Thyroid gland (tissue), 4 donors: ENCODE measurements at regions not wholly inside any gene's neighbourhood (a gene's known extent, or its start where the extent isn't known, plus 50 kb on each side); places are given as distances from the start of the nearest gene placed in this dataset.

Source experiments
- DNase-seq, 2 donors: peaks; one replicate each; pipeline ENCODE4 v3.0.0-alpha.2; 2019
- H3K27ac ChIP-seq, 3 donors: fragments of 200-600 bp; sonication (generic); 1 replicate in 2 of 3; 2 replicates in 1 of 3; pipeline ENCODE4 v1.5.1; 2016 to 2019; ENCODE audit warnings: mild to moderate bottlenecking in 1 of 3, moderate library complexity in 1 of 3
- H3K27me3 ChIP-seq: fragments of 200-600 bp; sonication (generic); one replicate; pipeline ENCODE4 v1.5.1; 2019
- H3K36me3 ChIP-seq, 2 donors: fragments of 200-600 bp; sonication (generic); one replicate each; pipeline ENCODE4 v1.5.1; 2016 to 2019
- H3K4me1 ChIP-seq, 2 donors: fragments of 200-600 bp; sonication (generic); one replicate each; pipeline ENCODE4 v1.5.1; 2017 to 2019
- H3K4me3 ChIP-seq, 3 donors: fragments of 200-600 bp; sonication (generic); replicated peaks in 1 of 3; 1 replicate in 2 of 3; 2 replicates in 1 of 3; pipeline ENCODE4 v1.5.1; 2016; ENCODE audit warnings: mild to moderate bottlenecking in 1 of 3
- H3K9me3 ChIP-seq: fragments of 200-600 bp; sonication (generic); one replicate; pipeline ENCODE4 v1.5.1; 2017
- POLR2A ChIP-seq, 2 donors: fragments of 450-650 bp; IDR thresholded peaks; one replicate each; pipeline ENCODE4 v1.6.1; 2017; ENCODE audit warnings: antibody characterized with exemption in 2 of 2, mild to moderate bottlenecking in 2 of 2, moderate library complexity in 1 of 2
- WGBS, 2 donors: methylation state at CpG; one replicate each; pipeline ENCODE4 v1.1.5; 2017; 5-methylcytosine and 5-hydroxymethylcytosine counted together
- intact Hi-C: fragments of 100-400 bp; cut with DNase I; formaldehyde crosslinking; loops from one replicate; pipeline ENCODE4 v1.15.1; 2023
- TF ChIP-seq, protein P1 (sequence below), 6 experiments: fragments of 200-600 bp in 3 of 6; fragments of 450-650 bp in 3 of 6; sonication (generic) in 3 of 6; IDR thresholded peaks; one replicate each; pipeline ENCODE4 v1.5.1; 2016 to 2019; ENCODE audit warnings: antibody characterized with exemption in 6 of 6, mild to moderate bottlenecking in 2 of 6, inconsistent platforms in 1 of 6, moderate library complexity in 1 of 6

DNA sequence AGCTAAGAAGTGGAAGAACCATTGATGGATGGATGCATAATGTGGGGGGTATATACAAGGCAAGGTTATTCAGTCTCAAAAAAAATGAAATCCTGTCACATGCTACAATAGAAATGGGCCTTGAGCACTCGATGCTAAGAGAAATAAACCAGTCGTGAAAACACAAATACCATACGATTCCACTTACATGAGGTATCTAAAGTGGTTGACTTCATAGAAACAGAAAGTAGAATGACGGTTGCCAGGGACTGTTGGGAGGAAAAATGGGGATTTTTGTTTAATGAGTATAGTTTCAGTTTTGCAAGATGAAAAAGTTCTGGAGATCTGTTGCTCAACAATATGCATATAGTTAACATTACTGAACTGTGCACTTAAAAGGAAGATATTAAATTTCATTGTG lies 223.6 kb upstream of the NLGN4Y start:
- Histone ChIP-seq H3K4me3 (no peak overlapping the region), H3K4me1 (no peaks in the 10 kb centered on the region), H3K27me3 (no peaks in the 10 kb centered on the region), H3K9me3 (no peaks in the 10 kb centered on the region), H3K27ac (no peak overlapping the region), H3K36me3 (no peaks in the 10 kb centered on the region)
- TF ChIP-seq, protein P1, sequence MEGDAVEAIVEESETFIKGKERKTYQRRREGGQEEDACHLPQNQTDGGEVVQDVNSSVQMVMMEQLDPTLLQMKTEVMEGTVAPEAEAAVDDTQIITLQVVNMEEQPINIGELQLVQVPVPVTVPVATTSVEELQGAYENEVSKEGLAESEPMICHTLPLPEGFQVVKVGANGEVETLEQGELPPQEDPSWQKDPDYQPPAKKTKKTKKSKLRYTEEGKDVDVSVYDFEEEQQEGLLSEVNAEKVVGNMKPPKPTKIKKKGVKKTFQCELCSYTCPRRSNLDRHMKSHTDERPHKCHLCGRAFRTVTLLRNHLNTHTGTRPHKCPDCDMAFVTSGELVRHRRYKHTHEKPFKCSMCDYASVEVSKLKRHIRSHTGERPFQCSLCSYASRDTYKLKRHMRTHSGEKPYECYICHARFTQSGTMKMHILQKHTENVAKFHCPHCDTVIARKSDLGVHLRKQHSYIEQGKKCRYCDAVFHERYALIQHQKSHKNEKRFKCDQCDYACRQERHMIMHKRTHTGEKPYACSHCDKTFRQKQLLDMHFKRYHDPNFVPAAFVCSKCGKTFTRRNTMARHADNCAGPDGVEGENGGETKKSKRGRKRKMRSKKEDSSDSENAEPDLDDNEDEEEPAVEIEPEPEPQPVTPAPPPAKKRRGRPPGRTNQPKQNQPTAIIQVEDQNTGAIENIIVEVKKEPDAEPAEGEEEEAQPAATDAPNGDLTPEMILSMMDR (IDR thresholded peaks at IDR 0.05), result no peak
- TF ChIP-seq POLR2A (IDR thresholded peaks at IDR 0.05), result no peak
- WGBS, 2 donors, result 70 to 75% methylated on average over 4 of the region's 4 CpGs
- intact Hi-C loops, result no loop called here
- DNase-seq, result no peak

DNA sequence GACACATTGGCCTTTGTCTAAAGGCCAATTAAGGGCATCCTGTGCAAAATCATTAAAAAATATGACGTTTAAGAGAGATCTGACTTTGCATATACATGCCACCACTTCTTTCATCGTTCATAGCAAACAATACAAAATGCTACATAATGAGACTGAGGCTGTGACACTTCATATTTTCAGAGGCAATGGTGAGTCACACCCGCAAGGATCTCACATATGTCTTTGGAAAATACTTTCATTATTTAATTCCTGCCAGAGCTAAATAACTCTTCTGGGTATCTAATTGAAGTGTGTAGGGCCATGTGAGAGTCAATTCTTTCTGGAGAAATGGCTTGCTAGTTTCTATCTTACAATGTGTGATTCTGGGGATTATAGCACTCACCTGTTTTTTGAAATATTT lies 222.8 kb upstream of the NLGN4Y start:
- intact Hi-C loops, result no loop called here
- H3K27me3 ChIP-seq, result no peaks in the 10 kb centered on the region
- WGBS, 2 donors, result 61 to 87% methylated on average over 3 of the region's 3 CpGs
- H3K9me3 ChIP-seq, result no peaks in the 10 kb centered on the region
- TF ChIP-seq, protein P1 (IDR thresholded peaks at IDR 0.05), result no peak
- no peak for TF ChIP-seq POLR2A (IDR thresholded peaks at IDR 0.05)
- no peaks in the 10 kb centered on the region for H3K36me3 ChIP-seq
- no peak for DNase-seq
- no peaks in the 10 kb centered on the region for H3K4me1 ChIP-seq
- H3K27ac ChIP-seq, result no peak overlapping the region
- H3K4me3 ChIP-seq, result no peak overlapping the region

DNA sequence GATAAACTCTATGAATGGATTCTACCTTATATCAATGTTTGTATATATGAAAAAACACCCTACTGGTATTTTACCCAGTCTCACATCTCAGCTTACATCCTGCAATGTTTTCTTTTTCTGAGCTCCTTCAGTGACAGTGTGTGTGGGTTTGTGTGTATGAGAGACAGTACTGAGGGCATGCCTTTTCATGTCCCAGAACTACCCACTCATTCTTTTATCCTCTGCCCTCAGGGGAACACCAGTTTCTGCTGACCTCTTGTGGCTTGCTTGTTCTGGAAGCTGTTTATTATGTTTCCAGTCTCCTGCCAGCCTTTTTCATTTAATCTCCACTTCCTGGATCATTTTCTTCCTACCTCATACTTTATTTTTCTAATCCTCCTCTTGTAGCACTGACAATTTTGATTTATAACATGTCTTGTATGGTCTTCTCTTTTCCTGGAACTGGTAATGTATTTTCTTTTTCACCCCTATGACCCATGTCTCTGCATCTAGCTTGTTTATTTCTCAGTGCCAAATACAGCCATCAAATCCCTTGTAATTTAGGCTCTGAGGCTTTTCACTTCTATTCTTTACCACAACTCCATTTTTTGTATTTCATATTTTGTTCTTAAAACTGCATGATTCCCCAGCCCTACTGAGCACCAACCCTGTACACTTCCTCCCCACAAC lies 195.5 kb upstream of the NLGN4Y start:
- no peaks in the 10 kb centered on the region for H3K36me3 ChIP-seq
- no peak overlapping the region for H3K27ac ChIP-seq
- TF ChIP-seq POLR2A (IDR thresholded peaks at IDR 0.05), result no peak
- TF ChIP-seq, protein P1 (IDR thresholded peaks at IDR 0.05), result no peak
- no peak overlapping the region for H3K4me3 ChIP-seq
- no peak for DNase-seq
- no peaks in the 10 kb centered on the region for H3K4me1 ChIP-seq
- intact Hi-C loops, result no loop called here
- H3K27me3 ChIP-seq, result no peaks in the 10 kb centered on the region
- no peaks in the 10 kb centered on the region for H3K9me3 ChIP-seq

DNA sequence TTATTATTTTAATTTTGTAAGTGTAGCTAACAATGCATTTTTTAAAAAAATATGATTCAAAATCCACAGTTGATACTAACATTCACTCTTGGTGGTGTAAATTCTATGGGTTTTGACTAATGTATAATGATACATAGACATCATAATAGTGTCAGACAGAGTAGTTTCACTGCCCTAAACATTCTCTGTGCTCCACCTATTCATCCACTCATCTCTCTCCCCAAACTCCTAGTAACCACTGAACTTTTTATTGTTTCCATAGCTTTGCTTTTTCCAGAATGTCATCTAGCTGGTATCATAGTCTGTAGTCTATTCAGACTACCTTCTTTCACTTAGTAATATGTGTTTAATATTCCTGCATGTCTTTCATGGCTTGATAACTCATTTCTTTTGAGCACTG lies 194.0 kb upstream of the NLGN4Y start:
- H3K36me3 ChIP-seq, result no peaks in the 10 kb centered on the region
- H3K4me3 ChIP-seq, result no peak overlapping the region
- intact Hi-C loops, result no loop called here
- TF ChIP-seq, protein P1 (IDR thresholded peaks at IDR 0.05), result no peak
- TF ChIP-seq POLR2A (IDR thresholded peaks at IDR 0.05), result no peak
- no peak overlapping the region for H3K27ac ChIP-seq
- DNase-seq, result no peak
- no peaks in the 10 kb centered on the region for H3K27me3 ChIP-seq
- H3K9me3 ChIP-seq, result no peaks in the 10 kb centered on the region
- no peaks in the 10 kb centered on the region for H3K4me1 ChIP-seq

DNA sequence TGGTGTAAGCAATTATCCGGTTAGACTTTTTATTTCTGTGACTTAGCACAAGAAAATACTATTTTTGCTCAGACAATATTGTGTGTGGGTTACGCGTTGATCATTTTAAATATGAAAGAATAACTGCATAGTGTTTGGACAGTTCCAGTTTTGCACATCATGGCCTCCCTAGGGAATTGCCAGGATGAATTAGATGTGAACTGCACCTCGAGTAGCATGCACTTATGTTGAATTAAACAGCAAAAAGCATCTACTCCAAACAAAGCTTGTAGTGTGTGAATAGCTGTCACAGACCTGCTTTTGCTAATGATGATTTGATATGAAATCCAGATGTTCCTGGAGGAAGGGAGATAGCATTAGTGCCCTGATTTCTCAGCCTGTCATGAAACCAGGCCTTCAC lies 184.8 kb upstream of the NLGN4Y start:
- no peaks in the 10 kb centered on the region for H3K4me1 ChIP-seq
- H3K27me3 ChIP-seq, result no peaks in the 10 kb centered on the region
- H3K36me3 ChIP-seq, result no peaks in the 10 kb centered on the region
- no peak overlapping the region for H3K4me3 ChIP-seq
- 88 to 89% methylated on average over 4 of the region's 4 CpGs for WGBS, 2 donors
- intact Hi-C loops, result no loop called here
- no peak for TF ChIP-seq POLR2A (IDR thresholded peaks at IDR 0.05)
- TF ChIP-seq, protein P1 (IDR thresholded peaks at IDR 0.05), result no peak
- no peaks in the 10 kb centered on the region for H3K9me3 ChIP-seq
- DNase-seq, result no peak
- no peak overlapping the region for H3K27ac ChIP-seq
